ENCODE measurements at regions not wholly inside any gene's neighbourhood (a gene's known extent, or its start where the extent isn't known, plus 50 kb on each side); places are given as distances from the start of the nearest gene placed in this dataset.

DNA sequence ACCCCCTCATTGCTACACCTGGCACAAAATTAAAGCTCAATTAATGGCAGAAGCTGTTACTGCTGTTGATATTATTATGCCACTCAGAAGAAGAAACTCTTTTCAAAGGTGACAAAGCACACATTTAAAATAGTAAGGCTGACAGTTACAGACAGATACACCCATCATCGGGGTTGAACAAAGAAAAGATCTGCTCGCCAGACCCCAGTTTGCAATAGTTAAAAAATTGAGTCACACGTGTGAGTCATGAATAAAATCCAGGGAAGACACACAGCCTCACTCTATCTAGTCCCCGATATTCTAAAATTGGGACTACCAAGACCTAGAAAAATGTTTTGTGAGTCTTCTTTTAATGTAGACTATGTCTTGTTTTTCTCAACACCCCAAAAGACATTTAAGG is 330.0 kb upstream of the SOX9 start:
- TF ChIP-seq POLR2AphosphoS5 (IDR thresholded peaks at IDR 0.05; ENCODE audit: borderline replicate concordance, low read depth, low read length) (no peak), FOXP2 (optimal IDR thresholded peaks at IDR 0.05; ENCODE audit: control extremely low read depth, extremely low read length, insufficient read depth) (no peak), EZH2 (IDR thresholded peaks at IDR 0.05) (no peak)
- Histone ChIP-seq H3K36me3 (ENCODE audit: insufficient read depth, low read length) (no peaks in the 10 kb centered on the region), H3K4me3 (no peak overlapping the region), H3K9ac (ENCODE audit: insufficient read length) (no peak overlapping the region), H3K27ac (no peak overlapping the region), H3K9me3 (ENCODE audit: low read depth, low read length) (no peaks in the 10 kb centered on the region)
- no peak for DNase-seq (ENCODE audit: low read depth, low spot score)

DNA sequence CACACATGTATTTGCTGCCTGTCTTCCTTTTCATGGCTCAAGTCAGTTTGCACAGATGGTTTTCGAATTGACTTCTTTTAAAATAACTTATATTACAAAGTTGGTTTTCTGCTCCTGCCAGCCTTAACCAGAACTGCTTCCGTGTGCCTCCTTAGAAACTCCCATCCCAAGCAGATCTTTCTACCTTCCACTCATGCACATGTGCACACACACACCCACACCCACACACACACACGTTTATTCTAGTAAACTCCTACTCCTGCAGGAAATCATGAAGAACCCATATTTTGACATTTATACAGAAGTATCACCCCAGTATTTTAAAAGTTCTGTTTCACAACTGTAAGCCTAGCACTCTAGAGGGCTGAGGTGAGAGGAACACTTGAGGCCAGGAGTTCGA is 329.5 kb upstream of the SOX9 start:
- H3K4me3 ChIP-seq: no peak overlapping the region
- H3K9me3 ChIP-seq (ENCODE audit: low read depth, low read length): no peaks in the 10 kb centered on the region
- no peak overlapping the region for H3K27ac ChIP-seq
- TF ChIP-seq POLR2AphosphoS5 (IDR thresholded peaks at IDR 0.05; ENCODE audit: borderline replicate concordance, low read depth, low read length) (no peak), EZH2 (IDR thresholded peaks at IDR 0.05) (no peak), FOXP2 (optimal IDR thresholded peaks at IDR 0.05; ENCODE audit: control extremely low read depth, extremely low read length, insufficient read depth) (no peak)
- DNase-seq (ENCODE audit: low read depth, low spot score): no peak
- H3K36me3 ChIP-seq (ENCODE audit: insufficient read depth, low read length): no peaks in the 10 kb centered on the region
- H3K9ac ChIP-seq (ENCODE audit: insufficient read length): no peak overlapping the region

DNA sequence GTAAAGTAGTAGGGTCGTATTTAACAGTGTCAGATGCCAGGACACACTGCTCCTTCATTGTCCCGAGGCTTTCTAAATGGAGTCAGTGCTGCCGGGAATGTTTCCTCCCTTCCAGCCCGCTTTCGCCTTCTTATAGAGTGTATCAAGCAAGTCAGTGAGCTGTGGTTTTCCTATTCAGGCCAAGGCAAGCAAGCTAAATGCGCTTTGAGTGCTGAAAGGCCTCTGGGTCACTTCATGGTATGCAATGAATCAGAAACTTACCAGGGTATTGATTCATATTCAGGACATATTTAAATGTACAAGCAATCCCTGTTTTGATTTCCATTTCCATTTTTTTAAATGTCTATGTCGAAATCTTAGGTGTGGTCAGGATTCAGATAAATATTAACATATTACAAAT is 327.9 kb upstream of the SOX9 start:
- DNase-seq (ENCODE audit: low read depth, low spot score): no peak
- no peak overlapping the region for H3K27ac ChIP-seq

DNA sequence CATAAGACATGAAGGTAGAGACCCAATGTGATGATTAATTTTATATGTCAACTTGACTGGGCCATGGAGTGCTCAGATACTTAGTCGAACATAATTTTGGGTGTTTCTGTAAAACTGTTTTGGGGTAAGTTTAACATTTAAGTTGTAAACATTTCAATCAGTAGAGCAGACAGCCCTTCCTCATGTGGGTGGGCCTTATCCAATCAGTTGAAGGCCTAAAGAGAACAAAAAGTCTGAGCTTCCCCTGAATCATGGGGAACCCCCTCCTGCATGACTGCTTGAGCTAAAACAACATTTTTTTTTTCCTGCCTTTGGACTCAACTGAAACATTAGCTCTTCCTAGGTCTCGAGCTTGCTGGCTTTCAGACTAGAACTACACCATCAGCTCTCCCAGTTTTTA is 327.3 kb upstream of the SOX9 start:
- H3K27ac ChIP-seq: no peak overlapping the region
- TF ChIP-seq POLR2AphosphoS5 (IDR thresholded peaks at IDR 0.05; ENCODE audit: borderline replicate concordance, low read depth, low read length) (no peak), FOXP2 (optimal IDR thresholded peaks at IDR 0.05; ENCODE audit: control extremely low read depth, extremely low read length, insufficient read depth) (no peak), EZH2 (IDR thresholded peaks at IDR 0.05) (no peak)

More for the DNA sequence above, 327.9 kb upstream of the SOX9 start:
- H3K9me3 ChIP-seq (ENCODE audit: low read depth, low read length): no peaks in the 10 kb centered on the region
- H3K9ac ChIP-seq (ENCODE audit: insufficient read length): no peak overlapping the region
- TF ChIP-seq EZH2 (IDR thresholded peaks at IDR 0.05): no peak
- TF ChIP-seq FOXP2 (optimal IDR thresholded peaks at IDR 0.05; ENCODE audit: control extremely low read depth, extremely low read length, insufficient read depth): no peak
- no peak for TF ChIP-seq POLR2AphosphoS5 (IDR thresholded peaks at IDR 0.05; ENCODE audit: borderline replicate concordance, low read depth, low read length)
- no peaks in the 10 kb centered on the region for H3K36me3 ChIP-seq (ENCODE audit: insufficient read depth, low read length)
- H3K4me3 ChIP-seq: no peak overlapping the region

DNA sequence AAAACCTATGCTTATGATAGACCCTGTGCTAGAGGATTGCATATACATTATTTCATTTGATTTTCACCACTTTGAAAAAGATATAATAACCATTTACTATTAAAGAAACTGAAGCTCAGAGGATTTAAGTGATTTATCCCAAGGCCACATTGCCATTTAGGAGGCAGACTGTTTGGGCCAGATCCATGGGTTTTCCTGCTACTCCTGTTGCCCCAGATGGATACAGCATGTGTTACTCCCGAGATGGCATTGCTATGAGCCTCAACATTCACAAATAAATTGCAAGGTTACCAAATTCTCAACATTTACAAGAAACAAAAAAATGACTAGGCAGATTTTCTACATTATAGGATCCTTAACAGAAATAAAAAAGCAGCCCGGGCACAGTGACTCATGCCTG is 322.1 kb upstream of the SOX9 start:
- Histone ChIP-seq H3K36me3 (ENCODE audit: insufficient read depth, low read length) (no peaks in the 10 kb centered on the region), H3K9me3 (ENCODE audit: low read depth, low read length) (no peaks in the 10 kb centered on the region)
- TF ChIP-seq POLR2AphosphoS5 (IDR thresholded peaks at IDR 0.05; ENCODE audit: borderline replicate concordance, low read depth, low read length) (no peak), EZH2 (IDR thresholded peaks at IDR 0.05) (no peak), FOXP2 (optimal IDR thresholded peaks at IDR 0.05; ENCODE audit: control extremely low read depth, extremely low read length, insufficient read depth) (no peak)

More for the DNA sequence above, 327.3 kb upstream of the SOX9 start:
- no peak for DNase-seq (ENCODE audit: low read depth, low spot score)
- Histone ChIP-seq H3K9me3 (ENCODE audit: low read depth, low read length) (no peaks in the 10 kb centered on the region), H3K9ac (ENCODE audit: insufficient read length) (no peak overlapping the region), H3K4me3 (no peak overlapping the region), H3K36me3 (ENCODE audit: insufficient read depth, low read length) (no peaks in the 10 kb centered on the region)

DNA sequence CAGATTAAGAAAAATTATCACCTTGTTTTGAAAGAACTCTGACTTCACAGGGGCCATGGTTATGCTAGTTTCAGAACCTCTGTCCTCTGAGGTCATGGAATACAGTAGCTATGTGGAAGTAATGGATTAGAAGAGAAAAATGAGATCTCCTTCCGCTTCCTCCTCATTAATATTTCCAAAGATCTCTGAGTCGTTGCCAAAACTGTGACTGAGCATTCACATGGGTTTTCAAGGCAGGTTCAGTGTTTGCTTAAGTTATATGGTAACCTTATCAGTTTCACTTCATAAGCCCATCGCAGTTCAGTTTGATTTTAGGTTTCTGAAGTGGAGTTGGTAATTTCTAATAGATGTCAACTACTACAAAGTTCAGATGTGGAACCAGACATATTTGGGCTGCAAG is 321.2 kb upstream of the SOX9 start:
- Histone ChIP-seq H3K9me3 (ENCODE audit: low read depth, low read length) (no peaks in the 10 kb centered on the region), H3K4me3 (no peak overlapping the region), H3K9ac (ENCODE audit: insufficient read length) (no peak overlapping the region), H3K36me3 (ENCODE audit: insufficient read depth, low read length) (no peaks in the 10 kb centered on the region), H3K27ac (no peak overlapping the region)
- no peak for DNase-seq (ENCODE audit: low read depth, low spot score)
- TF ChIP-seq FOXP2 (optimal IDR thresholded peaks at IDR 0.05; ENCODE audit: control extremely low read depth, extremely low read length, insufficient read depth) (no peak), POLR2AphosphoS5 (IDR thresholded peaks at IDR 0.05; ENCODE audit: borderline replicate concordance, low read depth, low read length) (no peak), EZH2 (IDR thresholded peaks at IDR 0.05) (no peak)

More for the DNA sequence above, 322.1 kb upstream of the SOX9 start:
- Histone ChIP-seq H3K9ac (ENCODE audit: insufficient read length) (no peak overlapping the region), H3K27ac (no peak overlapping the region), H3K4me3 (no peak overlapping the region)
- no peak for DNase-seq (ENCODE audit: low read depth, low spot score)

DNA sequence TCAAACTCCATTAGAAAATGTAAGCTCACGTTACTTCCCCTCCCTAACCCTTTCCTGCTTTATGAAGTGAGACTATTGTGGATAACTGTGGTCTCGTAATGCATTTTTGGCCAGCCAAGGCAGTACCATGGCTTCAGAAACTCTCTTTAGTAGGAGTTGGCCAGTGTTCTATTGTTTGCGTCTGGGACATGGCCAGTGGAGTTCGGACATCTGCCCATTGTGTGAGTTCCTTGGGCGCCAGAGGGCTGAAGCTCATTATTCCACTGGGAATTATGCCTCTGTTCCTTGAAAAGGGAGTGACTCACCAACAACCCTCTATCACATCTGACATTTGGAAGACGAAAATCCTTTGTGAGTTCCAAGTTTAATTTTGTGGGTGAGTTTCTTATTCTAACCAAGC is 319.5 kb upstream of the SOX9 start:
- H3K36me3 ChIP-seq (ENCODE audit: insufficient read depth, low read length): no peaks in the 10 kb centered on the region
- H3K9ac ChIP-seq (ENCODE audit: insufficient read length): no peak overlapping the region
- H3K4me3 ChIP-seq: no peak overlapping the region
- no peaks in the 10 kb centered on the region for H3K9me3 ChIP-seq (ENCODE audit: low read depth, low read length)
- no peak for TF ChIP-seq POLR2AphosphoS5 (IDR thresholded peaks at IDR 0.05; ENCODE audit: borderline replicate concordance, low read depth, low read length)
- no peak for TF ChIP-seq FOXP2 (optimal IDR thresholded peaks at IDR 0.05; ENCODE audit: control extremely low read depth, extremely low read length, insufficient read depth)
- no peak for TF ChIP-seq EZH2 (IDR thresholded peaks at IDR 0.05)
- H3K27ac ChIP-seq: no peak overlapping the region
- no peak for DNase-seq (ENCODE audit: low read depth, low spot score)

DNA sequence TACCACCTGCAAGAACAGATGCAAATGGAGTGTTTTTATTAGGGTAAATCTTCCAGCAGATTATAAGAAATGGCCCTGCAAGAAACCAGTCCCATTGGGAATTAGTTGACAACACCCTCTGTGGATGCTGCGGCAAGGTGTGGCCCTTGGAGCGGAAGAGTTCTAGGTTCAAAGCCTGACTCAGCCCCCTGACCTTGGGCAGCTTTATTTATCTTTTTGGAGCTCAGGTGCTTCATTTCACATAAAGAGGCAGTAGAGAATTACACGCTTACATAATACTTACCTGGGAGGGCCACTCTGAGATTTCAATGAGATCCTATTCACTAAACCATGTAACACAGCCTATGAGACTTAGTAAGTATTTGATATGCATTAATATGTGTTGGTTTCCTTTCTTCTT is 318.2 kb upstream of the SOX9 start:
- no peaks in the 10 kb centered on the region for H3K36me3 ChIP-seq (ENCODE audit: insufficient read depth, low read length)
- H3K9me3 ChIP-seq (ENCODE audit: low read depth, low read length): no peaks in the 10 kb centered on the region
- no peak for DNase-seq (ENCODE audit: low read depth, low spot score)
- no peak overlapping the region for H3K9ac ChIP-seq (ENCODE audit: insufficient read length)
- H3K4me3 ChIP-seq: no peak overlapping the region
- TF ChIP-seq EZH2 (IDR thresholded peaks at IDR 0.05) (no peak), FOXP2 (optimal IDR thresholded peaks at IDR 0.05; ENCODE audit: control extremely low read depth, extremely low read length, insufficient read depth) (no peak), POLR2AphosphoS5 (IDR thresholded peaks at IDR 0.05; ENCODE audit: borderline replicate concordance, low read depth, low read length) (no peak)
- H3K27ac ChIP-seq: no peak overlapping the region

DNA sequence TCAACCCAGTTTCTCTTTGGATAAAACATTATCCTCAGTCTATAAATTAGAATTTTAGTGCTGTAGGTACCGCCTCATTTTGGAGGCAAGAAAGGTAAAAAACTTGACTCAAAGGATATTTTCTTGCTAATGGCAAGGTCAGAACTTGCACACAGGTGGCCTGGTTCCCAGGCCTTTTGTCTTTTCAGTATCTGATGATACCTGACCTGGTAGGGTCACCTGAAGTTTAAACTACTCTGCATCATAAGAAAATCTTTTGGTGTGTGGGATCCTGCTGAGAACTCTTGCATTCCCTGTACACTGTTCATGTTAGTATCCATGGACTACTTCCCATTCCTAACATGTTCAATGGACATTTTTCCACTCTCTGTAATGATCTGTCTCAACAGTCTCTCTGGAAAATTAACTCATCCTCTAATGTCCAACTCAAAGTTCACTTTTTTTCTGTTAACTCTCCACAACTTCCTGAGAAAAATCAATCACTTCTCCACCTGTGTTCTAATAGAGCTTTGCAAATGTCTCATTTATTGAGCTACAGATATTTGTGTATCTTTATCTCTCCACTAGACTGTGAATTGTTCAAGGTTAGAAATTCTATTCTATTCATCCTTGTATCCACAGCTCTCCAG is 317.1 kb upstream of the SOX9 start:
- TF ChIP-seq FOXP2 (optimal IDR thresholded peaks at IDR 0.05; ENCODE audit: control extremely low read depth, extremely low read length, insufficient read depth): no peak
- TF ChIP-seq EZH2 (IDR thresholded peaks at IDR 0.05): no peak
- no peak for TF ChIP-seq POLR2AphosphoS5 (IDR thresholded peaks at IDR 0.05; ENCODE audit: borderline replicate concordance, low read depth, low read length)
- DNase-seq (ENCODE audit: low read depth, low spot score): no peak
- no peaks in the 10 kb centered on the region for H3K9me3 ChIP-seq (ENCODE audit: low read depth, low read length)
- no peaks in the 10 kb centered on the region for H3K36me3 ChIP-seq (ENCODE audit: insufficient read depth, low read length)
- no peak overlapping the region for H3K4me3 ChIP-seq
- H3K27ac ChIP-seq: no peak overlapping the region
- no peak overlapping the region for H3K9ac ChIP-seq (ENCODE audit: insufficient read length)
